H1 (cell line): ENCODE measurements at regions not wholly inside any gene's neighbourhood (a gene's known extent, or its start where the extent isn't known, plus 50 kb on each side); places are given as distances from the start of the nearest gene placed in this dataset.

Experiments used
- CTCF ChIA-PET: fragments of 300-600 bp; sonication (Branson Sonifier 250); formaldehyde crosslinking; loops from one replicate; lab custom pipeline; 2021; ENCODE audit not compliant: partially characterized antibody; lab: Charles Lee
- POLR2A ChIA-PET: fragments of 300-600 bp; sonication (Branson Sonifier 250); formaldehyde crosslinking; loops from one replicate; lab custom pipeline; 2021; ENCODE audit warnings: inconsistent platforms; ENCODE audit not compliant: partially characterized antibody; lab: Charles Lee
- DNase-seq, 2 experiments: peaks; one replicate each; pipeline versions ENCODE4 v3.0.0 to v3.0.0-alpha.2; 2010 to 2022; ENCODE audit warnings: low spot score in 2 of 2, low read depth in 1 of 2, mixed read lengths in 1 of 2
- FAIRE-seq: peaks from 2 replicates; lab custom pipeline; 2011; peaks lifted over from hg19 to GRCh38; lab: Jason Lieb, UNC
- H2AFZ ChIP-seq: 2 replicates; pipeline ENCODE4 v1.8.1; 2012; ENCODE audit warnings: low read length, inconsistent platforms
- H2AK5ac ChIP-seq: 2 replicates; pipeline ENCODE4 v1.6.1; 2013; ENCODE audit warnings: low read depth, low read length
- H2BK120ac ChIP-seq: replicated peaks from 2 replicates; pipeline ENCODE3; 2013; ENCODE audit warnings: low read depth, low read length, inconsistent platforms
- H2BK12ac ChIP-seq: 2 replicates; pipeline ENCODE4 v1.6.1; 2013; ENCODE audit warnings: low read depth, low read length
- H2BK15ac ChIP-seq: 2 replicates; pipeline ENCODE4 v1.6.1; 2013; ENCODE audit warnings: low read length
- H2BK20ac ChIP-seq: 2 replicates; pipeline ENCODE4 v1.6.1; 2013; ENCODE audit warnings: low read length
- H2BK5ac ChIP-seq: 2 replicates; pipeline ENCODE4 v1.6.1; 2013; ENCODE audit warnings: low read depth, low read length
- H3K14ac ChIP-seq: 2 replicates; pipeline ENCODE4 v1.6.1; 2013; ENCODE audit warnings: inconsistent platforms; ENCODE audit not compliant: insufficient read length
- H3K18ac ChIP-seq: 2 replicates; pipeline ENCODE4 v1.6.1; 2013; ENCODE audit warnings: low read length; ENCODE audit errors: extremely low read depth
- H3K23ac ChIP-seq: 2 replicates; pipeline ENCODE4 v1.6.1; 2013; ENCODE audit warnings: inconsistent platforms; ENCODE audit not compliant: insufficient read length
- H3K23me2 ChIP-seq: 2 replicates; pipeline ENCODE4 v1.6.1; 2013; ENCODE audit warnings: low read depth, low read length
- H3K27ac ChIP-seq: 2 replicates; pipeline ENCODE4 v1.6.1; 2011; ENCODE audit warnings: low read depth, low read length, inconsistent platforms
- H3K27me3 ChIP-seq, 4 experiments: replicated peaks in 1 of 4; 1 replicate in 1 of 4; 2 replicates in 3 of 4; pipeline versions ENCODE4 v1.6.1 to v1.8.1; 2011 to 2013; ENCODE audit warnings: low read length in 3 of 4, mild to moderate bottlenecking in 3 of 4, inconsistent platforms in 2 of 4, mixed read lengths in 2 of 4, moderate library complexity in 1 of 4; ENCODE audit not compliant: control insufficient read depth in 3 of 4, insufficient read depth in 3 of 4; ENCODE audit errors: extremely low read depth in 1 of 4
- H3K36me3 ChIP-seq, 4 experiments: 2 replicates each; pipeline versions ENCODE4 v1.6.1 to v1.8.1; 2011 to 2013; ENCODE audit warnings: mild to moderate bottlenecking in 4 of 4, low read length in 3 of 4, moderate library complexity in 2 of 4, control low read depth in 1 of 4, inconsistent platforms in 1 of 4; ENCODE audit not compliant: insufficient read depth in 4 of 4, control insufficient read depth in 2 of 4
- H3K4ac ChIP-seq: replicated peaks from 2 replicates; pipeline ENCODE3; 2013; ENCODE audit warnings: low read length, low read depth, mixed read lengths, inconsistent platforms; ENCODE audit not compliant: insufficient read length
- H3K4me1 ChIP-seq, 4 experiments: replicated peaks in 1 of 4; 1 replicate in 1 of 4; 2 replicates in 3 of 4; pipeline versions ENCODE4 v1.6.1 to v1.8.1; 2011 to 2013; ENCODE audit warnings: low read length in 3 of 4, inconsistent platforms in 2 of 4, mixed read lengths in 1 of 4; ENCODE audit not compliant: insufficient read depth in 4 of 4, control insufficient read depth in 3 of 4
- H3K4me2 ChIP-seq, 2 experiments: 2 replicates each; pipeline versions ENCODE4 v1.6.1 to v1.8.1; 2011 to 2013; ENCODE audit warnings: low read depth in 2 of 2, low read length in 2 of 2, control low read depth in 1 of 2, inconsistent platforms in 1 of 2, mild to moderate bottlenecking in 1 of 2; ENCODE audit not compliant: insufficient read depth in 1 of 2
- H3K4me3 ChIP-seq, 4 experiments: fragments of 200-600, 300-600 bp in 1 of 4; sonication (generic), shearing (Covaris generic), sonication (Bioruptor Twin) in 1 of 4; 2 replicates each; pipeline versions ENCODE4 v1.5.1 to v1.8.1; 2011 to 2016; ENCODE audit warnings: low read length in 4 of 4, low read depth in 3 of 4, control low read depth in 2 of 4, inconsistent platforms in 2 of 4, mild to moderate bottlenecking in 2 of 4, mixed read lengths in 1 of 4, moderate library complexity in 1 of 4; ENCODE audit not compliant: insufficient read depth in 2 of 4; ENCODE audit errors: extremely low read depth in 1 of 4
- H3K56ac ChIP-seq: replicated peaks from 2 replicates; pipeline ENCODE3; 2013; ENCODE audit warnings: low read depth, mild to moderate bottlenecking, mixed read lengths, low read length, inconsistent platforms; ENCODE audit not compliant: insufficient read length
- H3K79me1 ChIP-seq: 2 replicates; pipeline ENCODE4 v1.6.1; 2013; ENCODE audit warnings: low read depth, low read length, control low read depth
- H3K79me2 ChIP-seq, 2 experiments: 2 replicates each; pipeline versions ENCODE4 v1.6.1 to v1.8.1; 2012 to 2013; ENCODE audit warnings: low read length in 2 of 2, mild to moderate bottlenecking in 2 of 2, inconsistent platforms in 1 of 2; ENCODE audit not compliant: insufficient read depth in 2 of 2, control insufficient read depth in 1 of 2
- H3K9ac ChIP-seq, 4 experiments: replicated peaks in 1 of 4; 1 replicate in 1 of 4; 2 replicates in 3 of 4; pipeline versions ENCODE4 v1.6.1 to v1.8.1; 2011 to 2013; ENCODE audit warnings: low read depth in 3 of 4, low read length in 3 of 4, control low read depth in 2 of 4, mild to moderate bottlenecking in 2 of 4, moderate library complexity in 2 of 4, inconsistent platforms in 1 of 4; ENCODE audit errors: extremely low read depth in 1 of 4
- H3K9me3 ChIP-seq, 2 experiments: 2 replicates each; pipeline versions ENCODE4 v1.6.1 to v1.8.1; 2012 to 2013; ENCODE audit warnings: mild to moderate bottlenecking in 2 of 2, moderate library complexity in 2 of 2, control low read depth in 1 of 2, inconsistent platforms in 1 of 2, low read depth in 1 of 2, low read length in 1 of 2, mixed read lengths in 1 of 2; ENCODE audit not compliant: insufficient read depth in 2 of 2
- H4K20me1 ChIP-seq, 2 experiments: replicated peaks in 1 of 2; 2 replicates each; pipeline versions ENCODE3 to v1.8.1; 2011 to 2013; ENCODE audit warnings: inconsistent platforms in 2 of 2, low read length in 2 of 2, mild to moderate bottlenecking in 1 of 2; ENCODE audit not compliant: insufficient read depth in 2 of 2, control insufficient read depth in 1 of 2
- H4K5ac ChIP-seq: 2 replicates; pipeline ENCODE4 v1.6.1; 2013; ENCODE audit warnings: low read length, low read depth, mixed read lengths, inconsistent platforms; ENCODE audit not compliant: insufficient read length
- H4K8ac ChIP-seq: 2 replicates; pipeline ENCODE4 v1.8.0; 2013; ENCODE audit warnings: mild to moderate bottlenecking, moderate library complexity, low read length, inconsistent platforms; ENCODE audit not compliant: insufficient read depth; ENCODE audit errors: extremely low read depth
- H4K91ac ChIP-seq: replicated peaks from 2 replicates; pipeline ENCODE3; 2013; ENCODE audit warnings: low read length, mixed read lengths, inconsistent platforms; ENCODE audit not compliant: insufficient read length
- TCF12 ChIP-seq: IDR thresholded peaks from 2 replicates; pipeline ENCODE4 v1.6.1; 2011; ENCODE audit warnings: low read depth, mild to moderate bottlenecking, low read length
- WGBS, 2 experiments: shearing (Covaris generic) in 1 of 2; methylation state at CpG; one replicate each; pipeline versions ENCODE4 v1.1.6 to v1.1.7; 2013 to 2015; ENCODE audit warnings: low lambda C conversion rate in 2 of 2, mixed read lengths in 2 of 2, inconsistent platforms in 1 of 2, low coverage in 1 of 2, missing lambda C conversion rate in 1 of 2; ENCODE audit not compliant: insufficient replicate concordance in 2 of 2, insufficient coverage in 1 of 2, insufficient read length in 1 of 2; ENCODE audit errors: extremely low coverage in 1 of 2, missing lambda C conversion rate in 1 of 2; 5-methylcytosine and 5-hydroxymethylcytosine counted together

GRCh38 chr12:65764325-65764724 lies 60.0 kb upstream of the HMGA2 start:
- no peak for DNase-seq
- no peak for FAIRE-seq
- Histone ChIP-seq H3K79me2 (no peaks in the 10 kb centered on the region), H2AFZ (no peak overlapping the region), H3K36me3 (no peaks in the 10 kb centered on the region), H2BK20ac (no peak overlapping the region), H3K27ac (no peak overlapping the region), H4K20me1 (no peaks in the 10 kb centered on the region), H3K4me1 (peaks cover 0 to 5% (median under 1%) of the 10 kb centered on the region in 4 experiments; a peak in 2 of 7 replicates), H2BK15ac (no peak overlapping the region), H4K5ac (no peak overlapping the region), H3K4ac (no peak overlapping the region), H3K56ac (no peak overlapping the region)
- 89% methylated on average over 2 of the region's 2 CpGs; no CpG with 5 or more reads in 1 of the 2 experiments for WGBS, 2 experiments
- no peak for TF ChIP-seq TCF12
- TF ChIP-seq, all 59 proteins: peak for 0
- Histone ChIP-seq H3K23me2 (no peaks in the 10 kb centered on the region; the same call in 1 of the 2 replicates), H3K14ac (no peak overlapping the region), H2BK120ac (no peak overlapping the region), H3K79me1 (no peaks in the 10 kb centered on the region), H4K8ac (no peak overlapping the region), H2BK5ac (no peak overlapping the region), H2BK12ac (peak overlapping the region; percentile 91), H3K23ac (no peak overlapping the region), H3K9me3 (no peaks in the 10 kb centered on the region), H3K4me3 (no peak overlapping the region), H3K4me2 (no peak overlapping the region), H4K91ac (no peak overlapping the region), H3K9ac (no peak overlapping the region), H3K18ac (no peak overlapping the region), H2AK5ac (no peak overlapping the region), H3K27me3 (no peaks in the 10 kb centered on the region)
- CTCF ChIA-PET = interaction anchor here (1.4 kb wide), 1 partner anchor 17 kb away, joined by 3 read pairs; no protein-coding TSS in a partner anchor
- POLR2A ChIA-PET = no interaction called here
